ENCODE measurements at regions not wholly inside any gene's neighbourhood (a gene's known extent, or its start where the extent isn't known, plus 50 kb on each side); places are given as distances from the start of the nearest gene placed in this dataset.

DNA sequence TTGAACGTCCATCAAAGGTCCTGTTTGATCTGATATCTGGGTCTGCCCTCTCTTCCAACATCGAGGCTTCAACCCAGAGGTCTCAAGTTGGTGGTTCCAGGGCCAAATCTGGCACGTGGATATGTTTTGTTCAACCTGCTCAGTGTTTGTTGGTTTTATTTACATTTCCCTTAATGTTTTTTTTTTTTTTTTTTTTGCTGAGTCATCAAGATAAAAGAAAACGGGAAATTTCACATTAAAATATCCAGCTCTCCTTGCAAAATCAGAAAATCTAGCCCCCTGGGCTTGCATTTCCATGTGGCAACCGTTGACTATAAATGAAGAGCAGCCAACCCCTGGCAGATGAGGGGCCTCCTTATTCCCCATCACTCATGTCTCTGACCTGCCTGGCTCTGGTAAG lies 765.6 kb upstream of the TBX3 start:
- TF ChIP-seq CEBPB (IDR thresholded peaks at IDR 0.05) (no peak), NFIC (IDR thresholded peaks at IDR 0.05) (no peak), REST (IDR thresholded peaks at IDR 0.05; ENCODE audit: low read depth) (no peak), RAD21 (IDR thresholded peaks at IDR 0.05; ENCODE audit: low read depth) (no peak), TAF1 (IDR thresholded peaks at IDR 0.05; ENCODE audit: low read depth) (no peak), ZBTB7A (IDR thresholded peaks at IDR 0.05; ENCODE audit: low read depth) (no peak), TEAD4 (IDR thresholded peaks at IDR 0.05) (no peak), FOXM1 (IDR thresholded peaks at IDR 0.05; ENCODE audit: borderline replicate concordance, low read depth) (no peak)
- TF ChIP-seq, protein P1, sequence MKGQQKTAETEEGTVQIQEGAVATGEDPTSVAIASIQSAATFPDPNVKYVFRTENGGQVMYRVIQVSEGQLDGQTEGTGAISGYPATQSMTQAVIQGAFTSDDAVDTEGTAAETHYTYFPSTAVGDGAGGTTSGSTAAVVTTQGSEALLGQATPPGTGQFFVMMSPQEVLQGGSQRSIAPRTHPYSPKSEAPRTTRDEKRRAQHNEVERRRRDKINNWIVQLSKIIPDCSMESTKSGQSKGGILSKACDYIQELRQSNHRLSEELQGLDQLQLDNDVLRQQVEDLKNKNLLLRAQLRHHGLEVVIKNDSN (IDR thresholded peaks at IDR 0.05), result no peak

DNA sequence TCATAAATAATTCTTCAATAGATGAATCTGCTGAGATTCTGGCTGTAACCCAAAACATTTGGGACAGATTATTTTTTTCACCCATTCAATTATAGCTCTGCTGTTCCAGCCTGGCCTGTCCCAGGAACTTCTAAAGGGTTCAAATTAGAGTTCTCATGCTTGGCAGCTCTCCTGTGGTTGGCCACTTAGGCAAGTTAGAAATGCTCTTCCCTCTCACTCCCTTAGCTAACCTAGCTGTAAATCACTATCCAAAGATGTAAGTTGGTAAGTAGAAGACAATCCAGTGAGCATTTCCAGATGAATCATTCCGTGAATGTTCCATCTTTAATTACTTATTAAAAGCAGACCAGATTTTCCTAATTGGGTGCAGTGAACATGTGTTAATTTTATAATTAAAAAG lies 760.4 kb upstream of the TBX3 start:
- TF ChIP-seq REST (IDR thresholded peaks at IDR 0.05; ENCODE audit: low read depth) (no peak), TCF12 (IDR thresholded peaks at IDR 0.05; ENCODE audit: low read depth) (no peak), FOXM1 (IDR thresholded peaks at IDR 0.05; ENCODE audit: borderline replicate concordance, low read depth) (no peak), YY1 (IDR thresholded peaks at IDR 0.05; ENCODE audit: low read depth) (no peak), NFIC (IDR thresholded peaks at IDR 0.05) (no peak), EP300 (IDR thresholded peaks at IDR 0.05; ENCODE audit: borderline replicate concordance) (no peak), CEBPB (IDR thresholded peaks at IDR 0.05) (no peak), TAF1 (IDR thresholded peaks at IDR 0.05; ENCODE audit: low read depth) (no peak), CREB1 (IDR thresholded peaks at IDR 0.05; ENCODE audit: low read depth) (no peak), ZBTB7A (IDR thresholded peaks at IDR 0.05; ENCODE audit: low read depth) (no peak), RAD21 (IDR thresholded peaks at IDR 0.05; ENCODE audit: low read depth) (no peak), TEAD4 (IDR thresholded peaks at IDR 0.05) (no peak), EGR1 (IDR thresholded peaks at IDR 0.05) (no peak)
- TF ChIP-seq, protein P1 (IDR thresholded peaks at IDR 0.05), result no peak
- TF ChIP-seq, protein P2, sequence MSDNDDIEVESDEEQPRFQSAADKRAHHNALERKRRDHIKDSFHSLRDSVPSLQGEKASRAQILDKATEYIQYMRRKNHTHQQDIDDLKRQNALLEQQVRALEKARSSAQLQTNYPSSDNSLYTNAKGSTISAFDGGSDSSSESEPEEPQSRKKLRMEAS (IDR thresholded peaks at IDR 0.05), result no peak

DNA sequence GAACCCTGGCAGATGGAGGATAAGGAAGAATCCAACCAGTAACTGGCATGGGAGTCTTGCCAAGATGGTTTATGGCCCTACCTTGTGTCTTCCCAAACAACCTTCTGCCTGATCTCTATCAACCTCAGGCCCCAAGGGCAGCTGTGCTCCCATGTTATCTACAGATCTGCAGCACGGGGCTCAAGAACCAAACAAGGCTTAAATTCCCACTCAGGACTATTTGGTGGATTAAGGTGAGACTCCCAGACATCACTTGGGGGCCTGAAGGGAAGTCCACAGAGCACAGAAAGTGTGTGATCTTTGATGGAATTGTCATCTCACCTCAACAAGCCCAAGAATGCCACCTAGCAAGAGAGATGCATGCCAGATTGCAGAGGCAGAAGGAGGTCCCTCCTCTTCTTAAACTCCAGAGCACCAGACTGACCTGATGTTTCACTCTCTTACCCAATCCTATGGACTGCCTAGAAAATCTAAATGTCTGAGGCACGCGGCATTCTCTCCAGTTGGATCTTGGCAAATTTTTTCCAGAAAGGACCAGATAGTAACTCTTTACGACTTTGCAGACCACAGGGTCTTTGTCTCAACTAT lies 759.5 kb upstream of the TBX3 start:
- TF ChIP-seq NFIC (IDR thresholded peaks at IDR 0.05), result no peak
- TF ChIP-seq, protein P1 (IDR thresholded peaks at IDR 0.05), result no peak
- TF ChIP-seq TCF12 (IDR thresholded peaks at IDR 0.05; ENCODE audit: low read depth), result no peak
- no peak for TF ChIP-seq EP300 (IDR thresholded peaks at IDR 0.05; ENCODE audit: borderline replicate concordance)

GRCh38 chr12:115440438-115440837 lies 756.5 kb upstream of the TBX3 start:
- TF ChIP-seq YY1 (IDR thresholded peaks at IDR 0.05; ENCODE audit: low read depth), result no peak
- TF ChIP-seq RAD21 (IDR thresholded peaks at IDR 0.05; ENCODE audit: low read depth), result no peak
- no peak for TF ChIP-seq ZBTB7A (IDR thresholded peaks at IDR 0.05; ENCODE audit: low read depth)
- no peak for TF ChIP-seq NFIC (IDR thresholded peaks at IDR 0.05)
- no peak for TF ChIP-seq CEBPB (IDR thresholded peaks at IDR 0.05)
- TF ChIP-seq, protein P2 (IDR thresholded peaks at IDR 0.05), result no peak
- TF ChIP-seq, protein P1 (IDR thresholded peaks at IDR 0.05), result no peak
- TF ChIP-seq EGR1 (IDR thresholded peaks at IDR 0.05), result no peak
- no peak for TF ChIP-seq TEAD4 (IDR thresholded peaks at IDR 0.05)
- TF ChIP-seq REST (IDR thresholded peaks at IDR 0.05; ENCODE audit: low read depth), result no peak
- TF ChIP-seq TAF1 (IDR thresholded peaks at IDR 0.05; ENCODE audit: low read depth), result no peak
- TF ChIP-seq TCF12 (IDR thresholded peaks at IDR 0.05; ENCODE audit: low read depth), result no peak
- TF ChIP-seq FOXM1 (IDR thresholded peaks at IDR 0.05; ENCODE audit: borderline replicate concordance, low read depth), result no peak
- no peak for TF ChIP-seq EP300 (IDR thresholded peaks at IDR 0.05; ENCODE audit: borderline replicate concordance)
- no peak for TF ChIP-seq CREB1 (IDR thresholded peaks at IDR 0.05; ENCODE audit: low read depth)
